Brain microvascular endothelial cell (primary cell): ENCODE measurements at regions not wholly inside any gene's neighbourhood (a gene's known extent, or its start where the extent isn't known, plus 50 kb on each side); places are given as distances from the start of the nearest gene placed in this dataset.

ENCODE experiments used
- DNase-seq: peaks from one replicate; pipeline ENCODE4 v3.0.0-alpha.2; 2020
- H3K27ac ChIP-seq: fragments of 250-450 bp; sonication (Bioruptor Pico); 2 replicates; pipeline ENCODE4 v1.5.1; 2020; ENCODE audit warnings: mild to moderate bottlenecking, moderate library complexity
- H3K27me3 ChIP-seq: fragments of 250-450 bp; sonication (Bioruptor Pico); replicated peaks from 2 replicates; pipeline ENCODE4 v1.5.1; 2020; ENCODE audit warnings: mild to moderate bottlenecking
- H3K36me3 ChIP-seq: fragments of 250-450 bp; sonication (Bioruptor Pico); replicated peaks from 2 replicates; pipeline ENCODE4 v1.5.1; 2020; ENCODE audit warnings: mild to moderate bottlenecking
- H3K4me3 ChIP-seq: 2 replicates; pipeline ENCODE4 v1.5.1; 2011; ENCODE audit warnings: low read depth, mild to moderate bottlenecking, control low read depth, low read length, moderate library complexity
- in situ Hi-C: cut with HindIII; loops from 2 replicates; pipeline ENCODE4 v1.10.0; 2017; ENCODE audit warnings: low sequenced_read_pairs, low pct_ligation_motif_present
- TF ChIP-seq, protein P1 (sequence below): IDR thresholded peaks from 2 replicates; pipeline ENCODE4 v1.5.1; 2011; ENCODE audit warnings: low read depth, mild to moderate bottlenecking, moderate library complexity, low read length, control low read depth, inconsistent platforms; ENCODE audit errors: missing control alignments

DNA sequence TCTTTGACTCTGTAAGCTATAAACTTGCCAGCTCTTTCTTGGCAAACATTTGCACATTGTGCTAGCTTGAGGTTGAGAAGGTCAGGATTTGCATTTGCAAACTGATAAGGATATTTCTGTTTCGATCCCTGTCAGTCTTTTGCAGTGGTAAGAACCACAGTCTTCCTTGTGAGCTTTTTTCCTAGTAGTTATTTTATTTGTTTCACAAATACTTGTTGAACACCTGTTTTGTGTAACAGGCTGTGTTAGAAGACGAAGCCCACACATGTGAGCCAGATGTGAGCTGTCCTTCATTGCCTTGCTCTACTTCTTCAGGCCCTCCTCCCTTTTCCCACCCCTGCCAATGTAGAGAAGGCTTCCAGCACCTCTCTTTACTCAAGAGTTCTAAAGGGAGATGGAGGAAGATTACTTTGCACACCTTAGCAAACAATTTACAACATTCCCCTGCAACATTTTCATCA is 327.0 kb upstream of the KLF4 start:
- Histone ChIP-seq H3K27me3 (no peaks in the 10 kb centered on the region), H3K4me3 (no peak overlapping the region), H3K36me3 (no peaks in the 10 kb centered on the region), H3K27ac (no peak overlapping the region)
- TF ChIP-seq, protein P1, sequence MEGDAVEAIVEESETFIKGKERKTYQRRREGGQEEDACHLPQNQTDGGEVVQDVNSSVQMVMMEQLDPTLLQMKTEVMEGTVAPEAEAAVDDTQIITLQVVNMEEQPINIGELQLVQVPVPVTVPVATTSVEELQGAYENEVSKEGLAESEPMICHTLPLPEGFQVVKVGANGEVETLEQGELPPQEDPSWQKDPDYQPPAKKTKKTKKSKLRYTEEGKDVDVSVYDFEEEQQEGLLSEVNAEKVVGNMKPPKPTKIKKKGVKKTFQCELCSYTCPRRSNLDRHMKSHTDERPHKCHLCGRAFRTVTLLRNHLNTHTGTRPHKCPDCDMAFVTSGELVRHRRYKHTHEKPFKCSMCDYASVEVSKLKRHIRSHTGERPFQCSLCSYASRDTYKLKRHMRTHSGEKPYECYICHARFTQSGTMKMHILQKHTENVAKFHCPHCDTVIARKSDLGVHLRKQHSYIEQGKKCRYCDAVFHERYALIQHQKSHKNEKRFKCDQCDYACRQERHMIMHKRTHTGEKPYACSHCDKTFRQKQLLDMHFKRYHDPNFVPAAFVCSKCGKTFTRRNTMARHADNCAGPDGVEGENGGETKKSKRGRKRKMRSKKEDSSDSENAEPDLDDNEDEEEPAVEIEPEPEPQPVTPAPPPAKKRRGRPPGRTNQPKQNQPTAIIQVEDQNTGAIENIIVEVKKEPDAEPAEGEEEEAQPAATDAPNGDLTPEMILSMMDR: no peak
- DNase-seq: no peak
- in situ Hi-C loops: no loop called here

DNA sequence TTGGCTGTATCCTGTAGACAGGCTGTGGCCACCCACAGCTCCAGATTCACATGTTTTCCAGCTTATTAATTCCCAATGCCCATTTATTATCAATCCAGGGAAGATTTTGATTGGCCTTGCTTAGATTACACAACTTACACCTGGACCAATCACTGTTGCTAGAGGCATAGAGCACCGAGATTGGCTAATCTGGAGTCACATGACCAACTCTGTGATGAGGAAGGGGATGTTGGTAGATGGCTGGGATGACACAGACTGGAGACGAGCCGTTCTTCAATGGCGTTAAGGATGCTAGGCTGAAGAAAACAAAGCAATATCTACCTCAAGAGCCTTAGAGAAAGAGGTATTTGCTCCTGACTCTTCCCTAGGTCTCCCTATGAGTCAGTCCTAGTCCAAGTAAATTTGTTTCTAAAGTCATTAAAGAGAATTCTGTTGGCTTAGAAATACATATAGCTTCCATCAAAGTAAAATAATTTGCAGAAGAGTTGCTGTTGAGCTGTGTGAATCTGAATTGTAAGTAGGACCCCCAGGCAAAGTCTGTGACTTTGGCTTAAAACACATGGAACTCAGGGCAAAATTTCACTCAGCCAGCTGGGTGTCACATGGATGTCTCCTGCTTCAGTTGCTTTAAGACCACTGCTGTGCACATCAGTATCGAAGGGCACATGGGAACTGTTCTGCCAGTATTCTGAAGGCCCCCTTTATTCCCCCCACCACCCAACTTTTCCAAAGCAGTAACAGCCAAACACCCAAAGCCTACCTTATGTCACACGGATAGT is 326.4 kb upstream of the KLF4 start:
- H3K27me3 ChIP-seq: no peaks in the 10 kb centered on the region
- no peak overlapping the region for H3K4me3 ChIP-seq
- H3K27ac ChIP-seq: no peak overlapping the region
- H3K36me3 ChIP-seq: no peaks in the 10 kb centered on the region
- in situ Hi-C loops: no loop called here
- TF ChIP-seq, protein P1: no peak
- DNase-seq: no peak

GRCh38 chr9:107813287-107813686 is 323.7 kb upstream of the KLF4 start:
- Histone ChIP-seq H3K36me3 (no peaks in the 10 kb centered on the region), H3K27me3 (no peaks in the 10 kb centered on the region), H3K27ac (no peak overlapping the region), H3K4me3 (no peak overlapping the region)
- in situ Hi-C loops: no loop called here
- no peak for DNase-seq
- TF ChIP-seq, protein P1: no peak

- no peaks in the 10 kb centered on the region for H3K36me3 ChIP-seq
- in situ Hi-C loops: no loop called here
- no peaks in the 10 kb centered on the region for H3K27me3 ChIP-seq
- no peak for DNase-seq
- no peak overlapping the region for H3K27ac ChIP-seq
- H3K4me3 ChIP-seq: no peak overlapping the region
- TF ChIP-seq, protein P1: no peak
Observed at GRCh38 chr9:107810461-107810961, 320.9 kb upstream of the KLF4 start.

GRCh38 chr9:107809871-107810460 is 320.4 kb upstream of the KLF4 start:
- Histone ChIP-seq H3K36me3 (no peaks in the 10 kb centered on the region), H3K27ac (no peak overlapping the region), H3K27me3 (no peaks in the 10 kb centered on the region), H3K4me3 (no peak overlapping the region)
- in situ Hi-C loops: no loop called here
- TF ChIP-seq, protein P1: no peak
- DNase-seq: no peak
